GM23338 (cell line): ENCODE measurements at regions not wholly inside any gene's neighbourhood (a gene's known extent, or its start where the extent isn't known, plus 50 kb on each side); places are given as distances from the start of the nearest gene placed in this dataset.

ENCODE experiments used
- ATAC-seq: fragments of 200-7000 bp; cut with Tn5 transposase; 3 replicates; pipeline ENCODE4 v1.9.1; 2020
- DNase-seq: peaks from one replicate; pipeline ENCODE4 v3.0.0-alpha.2; 2015; ENCODE audit warnings: low spot score
- H2AFZ ChIP-seq: fragments of 200-600 bp; sonication (generic); 2 replicates; pipeline ENCODE4 v1.8.0; 2016; ENCODE audit warnings: antibody characterized with exemption, mild to moderate bottlenecking, moderate library complexity
- H3F3A ChIP-seq: fragments of 200-600 bp; sonication (generic); replicated peaks from 2 replicates; pipeline ENCODE4 v1.8.0; 2017; ENCODE audit warnings: antibody characterized with exemption, mixed run types, low read depth
- H3K27ac ChIP-seq: fragments of 200-600 bp; sonication (generic); 2 replicates; pipeline ENCODE4 v1.6.1; 2016; ENCODE audit warnings: low read depth
- H3K27me3 ChIP-seq: fragments of 200-600 bp; sonication (generic); 2 replicates; pipeline ENCODE4 v1.8.0; 2016; ENCODE audit warnings: mild to moderate bottlenecking, mixed run types, moderate library complexity; ENCODE audit not compliant: insufficient read depth
- H3K36me3 ChIP-seq: fragments of 200-600 bp; sonication (generic); 2 replicates; pipeline ENCODE4 v1.8.0; 2016; ENCODE audit warnings: mild to moderate bottlenecking; ENCODE audit not compliant: insufficient read depth
- H3K4me1 ChIP-seq: fragments of 200-600 bp; sonication (generic); 2 replicates; pipeline ENCODE4 v1.8.0; 2016; ENCODE audit warnings: mild to moderate bottlenecking, moderate library complexity; ENCODE audit not compliant: insufficient read depth
- H3K4me2 ChIP-seq: fragments of 200-600 bp; sonication (generic); 2 replicates; pipeline ENCODE4 v1.7.1; 2017; ENCODE audit warnings: mixed run types
- H3K4me3 ChIP-seq: fragments of 200-600 bp; sonication (generic); 2 replicates; pipeline ENCODE4 v1.6.1; 2016; ENCODE audit warnings: mixed run types
- H3K79me2 ChIP-seq: fragments of 200-600 bp; sonication (generic); replicated peaks from 2 replicates; pipeline ENCODE4 v1.8.0; 2017; ENCODE audit warnings: mild to moderate bottlenecking; ENCODE audit not compliant: insufficient read depth
- H3K9me2 ChIP-seq: fragments of 200-600 bp; sonication (generic); 2 replicates; pipeline ENCODE4 v1.8.0; 2017; ENCODE audit not compliant: insufficient read depth
- H4K20me1 ChIP-seq: fragments of 200-600 bp; sonication (generic); replicated peaks from 2 replicates; pipeline ENCODE4 v1.8.0; 2017; ENCODE audit warnings: mild to moderate bottlenecking; ENCODE audit not compliant: insufficient read depth
- H3K27ac Mint-ChIP-seq: 2 replicates; pipeline ENCODE4 v1.8.0; 2020; ENCODE audit warnings: inconsistent platforms, mild to moderate bottlenecking, moderate library complexity, mixed read lengths
- H3K27me3 Mint-ChIP-seq: 3 replicates; pipeline ENCODE4 v1.8.0; 2022; ENCODE audit warnings: low read depth, mild to moderate bottlenecking, moderate library complexity, mixed read lengths, inconsistent platforms; ENCODE audit not compliant: insufficient read depth, poor library complexity
- H3K36me3 Mint-ChIP-seq: 3 replicates; pipeline ENCODE4 v1.8.0; 2021; ENCODE audit warnings: low read depth, mild to moderate bottlenecking, inconsistent platforms, moderate library complexity, mixed read lengths
- H3K4me1 Mint-ChIP-seq: 3 replicates; pipeline ENCODE4 v1.8.0; 2020; ENCODE audit warnings: mild to moderate bottlenecking, inconsistent platforms, mixed read lengths
- H3K4me3 Mint-ChIP-seq: 3 replicates; pipeline ENCODE4 v1.8.0; 2021; ENCODE audit warnings: moderate library complexity, mild to moderate bottlenecking, inconsistent platforms, mixed read lengths
- H3K9me3 Mint-ChIP-seq: 3 replicates; pipeline ENCODE4 v1.8.0; 2020; ENCODE audit warnings: moderate library complexity, mild to moderate bottlenecking, inconsistent platforms, mixed read lengths
- CREB1 ChIP-seq: fragments of 250-450 bp; sonication (Bioruptor Pico); IDR thresholded peaks from 2 replicates; pipeline ENCODE4 v1.5.0; 2020; ENCODE audit warnings: low read depth, mild to moderate bottlenecking, moderate library complexity
- ETS1 ChIP-seq: IDR thresholded peaks from 2 replicates; pipeline ENCODE4 v1.6.1; 2016; ENCODE audit warnings: antibody characterized with exemption
- EZH2 ChIP-seq: fragments of 200-600 bp; sonication (generic); IDR thresholded peaks from one replicate; pipeline ENCODE4 v1.8.0; 2017; ENCODE audit warnings: antibody characterized with exemption, mild to moderate bottlenecking, low read depth; ENCODE audit not compliant: unreplicated experiment
- EZH2phosphoT487 ChIP-seq: fragments of 200-600 bp; sonication (generic); IDR thresholded peaks from one replicate; pipeline ENCODE4 v1.8.1; 2018; ENCODE audit warnings: antibody characterized with exemption; ENCODE audit not compliant: unreplicated experiment
- JUNB ChIP-seq: IDR thresholded peaks from one replicate; pipeline ENCODE4 v1.6.1; 2016; ENCODE audit warnings: antibody characterized with exemption; ENCODE audit not compliant: unreplicated experiment
- NANOG ChIP-seq: IDR thresholded peaks from 2 replicates; pipeline ENCODE4 v1.6.1; 2016; ENCODE audit warnings: antibody characterized with exemption, borderline replicate concordance
- POLR2AphosphoS5 ChIP-seq: IDR thresholded peaks from 2 replicates; pipeline ENCODE4 v1.6.1; 2016; ENCODE audit warnings: antibody characterized with exemption, low read depth
- REST ChIP-seq: IDR thresholded peaks from one replicate; pipeline ENCODE4 v1.6.1; 2018; ENCODE audit warnings: antibody characterized with exemption; ENCODE audit not compliant: unreplicated experiment
- STAT1 ChIP-seq: IDR thresholded peaks from one replicate; pipeline ENCODE4 v1.6.1; 2016; ENCODE audit warnings: antibody characterized with exemption; ENCODE audit not compliant: unreplicated experiment
- ZNF114 ChIP-seq: fragments of 250-450 bp; sonication (Bioruptor Pico); IDR thresholded peaks from 2 replicates; pipeline ENCODE4 v1.5.0; 2020; ENCODE audit warnings: mild to moderate bottlenecking, moderate library complexity
- ZNF331 ChIP-seq: fragments of 250-450 bp; sonication (Bioruptor Pico); IDR thresholded peaks from 2 replicates; pipeline ENCODE4 v1.5.0; 2020; ENCODE audit warnings: low read depth, mild to moderate bottlenecking, moderate library complexity

GRCh38 chr4:11342401-11342800 is 86.3 kb downstream of the HS3ST1 start:
- Histone ChIP-seq H3K27ac (no peak overlapping the region), H4K20me1 (no peaks in the 10 kb centered on the region), H3K4me1 (no peaks in the 10 kb centered on the region), H3K79me2 (no peaks in the 10 kb centered on the region), H2AFZ (no peak overlapping the region), H3K4me2 (no peak overlapping the region), H3K27me3 (no peaks in the 10 kb centered on the region), H3K36me3 (no peaks in the 10 kb centered on the region), H3K9me2 (peaks cover 6% of the 10 kb centered on the region), H3K4me3 (no peak overlapping the region), H3F3A (no peaks in the 10 kb centered on the region)
- Mint-ChIP-seq H3K9me3 (no peaks in the 10 kb centered on the region), H3K4me1 (peaks cover 8% of the 10 kb centered on the region; the same call in 1 of the 3 replicates), H3K36me3 (no peaks in the 10 kb centered on the region), H3K4me3 (no peak overlapping the region), H3K27me3 (no peaks in the 10 kb centered on the region), H3K27ac (no peak overlapping the region)
- DNase-seq (no peak), ATAC-seq (no peak)
- TF ChIP-seq EZH2phosphoT487: no peak
- no peak for TF ChIP-seq ZNF114 (CRISPR knock-in tag)
- TF ChIP-seq REST: no peak
- no peak for TF ChIP-seq CREB1
- TF ChIP-seq NANOG: no peak
- no peak for TF ChIP-seq ZNF331
- no peak for TF ChIP-seq JUNB
- TF ChIP-seq ETS1: no peak

- Histone ChIP-seq H3K27me3 (no peaks in the 10 kb centered on the region), H2AFZ (no peak overlapping the region), H3K36me3 (no peaks in the 10 kb centered on the region), H3K4me3 (no peak overlapping the region), H4K20me1 (no peaks in the 10 kb centered on the region), H3K4me1 (no peaks in the 10 kb centered on the region), H3K9me2 (peaks cover 7% of the 10 kb centered on the region), H3K79me2 (no peaks in the 10 kb centered on the region), H3K4me2 (no peak overlapping the region), H3F3A (no peaks in the 10 kb centered on the region), H3K27ac (no peak overlapping the region)
- ATAC-seq (no peak), DNase-seq (no peak)
- no peaks in the 10 kb centered on the region for H3K36me3 Mint-ChIP-seq
- no peaks in the 10 kb centered on the region for H3K9me3 Mint-ChIP-seq
- no peak overlapping the region for H3K4me3 Mint-ChIP-seq
- H3K4me1 Mint-ChIP-seq: peaks cover 8% of the 10 kb centered on the region; the same call in 1 of the 3 replicates
- no peak overlapping the region for H3K27ac Mint-ChIP-seq
- H3K27me3 Mint-ChIP-seq: no peaks in the 10 kb centered on the region
- TF ChIP-seq ETS1: no peak
- no peak for TF ChIP-seq POLR2AphosphoS5
- no peak for TF ChIP-seq CREB1
- TF ChIP-seq JUNB: no peak
- no peak for TF ChIP-seq NANOG
- no peak for TF ChIP-seq ZNF331
- no peak for TF ChIP-seq EZH2
- TF ChIP-seq STAT1: no peak
- no peak for TF ChIP-seq EZH2phosphoT487
Observed at GRCh38 chr4:11341337-11342043, 87.2 kb downstream of the HS3ST1 start.
